ENCODE measurements at regions not wholly inside any gene's neighbourhood (a gene's known extent, or its start where the extent isn't known, plus 50 kb on each side); places are given as distances from the start of the nearest gene placed in this dataset.
"Not testable (repeated sequence)": the region's sequence is repeated elsewhere in the genome, so short reads cannot be mapped to it uniquely, and the experiment has no call there.

GRCh38 chr5:99034336-99034735 lies 105.5 kb upstream of the CHD1 start:
- FAIRE-seq (no peak), DNase-seq (ENCODE audit: insufficient read length, low spot score) (no peak)

DNA sequence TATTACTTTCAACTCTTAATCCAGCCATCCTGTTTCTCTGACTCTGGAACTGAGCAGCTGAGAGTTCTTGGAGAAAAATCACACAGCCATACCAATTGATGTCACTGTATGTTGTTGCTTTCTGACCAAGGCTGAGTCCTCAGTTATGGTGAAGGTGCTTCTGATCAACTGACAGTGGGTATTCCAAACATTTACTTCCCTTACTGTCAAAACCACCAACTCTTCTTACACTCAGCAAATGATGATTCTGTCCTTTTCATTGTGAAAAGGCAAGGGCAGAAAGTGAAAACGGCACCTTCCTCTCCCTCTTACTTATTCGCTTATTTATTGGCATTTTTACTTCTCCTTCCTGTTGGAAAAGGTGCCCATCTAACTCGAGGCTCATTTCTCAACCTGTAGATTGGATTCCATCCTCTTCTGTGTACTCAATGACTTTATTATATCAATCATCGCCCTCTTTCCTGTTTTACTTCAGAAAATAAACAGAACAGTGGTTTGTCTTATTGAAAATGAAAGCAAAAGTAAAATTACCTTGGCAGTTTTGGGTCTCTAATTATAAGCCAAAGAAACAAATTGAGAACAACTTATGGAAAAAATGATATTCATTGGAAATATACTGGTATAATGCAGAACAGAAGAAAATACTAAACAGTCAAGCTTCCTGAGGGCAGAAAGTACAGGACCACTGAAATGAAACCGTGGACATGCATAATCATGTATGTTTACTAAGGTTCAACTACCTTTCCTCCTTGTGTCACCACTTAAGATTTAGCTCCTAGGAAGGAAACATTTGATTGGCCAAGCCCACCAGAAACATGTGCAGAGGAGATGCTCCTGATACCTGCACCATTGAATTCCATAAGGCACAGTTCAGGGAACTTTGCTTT lies 104.5 kb upstream of the CHD1 start:
- peak; percentile 84 for FAIRE-seq
- no peak for DNase-seq (ENCODE audit: insufficient read length, low spot score)

GRCh38 chr5:99032234-99033013 lies 103.6 kb upstream of the CHD1 start:
- DNase-seq (ENCODE audit: insufficient read length, low spot score) (no peak), FAIRE-seq (peak; percentile 91)

DNA sequence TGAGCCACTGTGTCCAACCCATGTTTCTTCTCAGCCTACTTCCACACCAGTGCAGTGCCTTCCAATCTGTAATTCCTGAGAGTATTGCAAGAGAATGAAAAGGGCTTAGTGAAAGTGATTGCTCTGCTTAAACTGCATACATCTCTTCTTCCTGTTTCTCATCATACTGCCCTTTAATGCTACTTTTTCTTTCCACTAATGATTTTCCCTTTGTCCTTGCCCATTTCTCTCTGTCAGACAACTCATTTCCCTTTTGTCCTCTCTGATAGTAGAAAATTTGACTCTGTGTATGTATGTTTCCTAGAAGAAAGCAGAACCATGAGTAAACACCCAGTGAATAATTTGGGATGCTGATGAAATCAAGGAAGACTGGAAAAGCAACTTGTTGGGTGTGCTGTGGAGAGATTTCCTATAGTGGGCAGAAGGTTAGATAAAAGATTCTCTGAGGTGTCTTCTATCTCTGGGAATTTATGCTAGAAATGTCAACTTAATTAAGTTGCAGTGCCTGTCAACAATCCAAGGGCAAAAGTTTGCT lies 102.2 kb upstream of the CHD1 start:
- FAIRE-seq (no peak), DNase-seq (ENCODE audit: insufficient read length, low spot score) (no peak)

GRCh38 chr5:99029172-99029571 lies 100.4 kb upstream of the CHD1 start:
- FAIRE-seq (peak; percentile 47), DNase-seq (ENCODE audit: insufficient read length, low spot score) (no peak)

- not testable (repeated sequence) for DNase-seq (ENCODE audit: insufficient read length, low spot score); FAIRE-seq
Measured at GRCh38 chr5:99028170-99028569, 99.4 kb upstream of the CHD1 start.

- no peak for DNase-seq (ENCODE audit: insufficient read length, low spot score)
Measured at GRCh38 chr5:99025298-99026045, 96.7 kb upstream of the CHD1 start.

DNA sequence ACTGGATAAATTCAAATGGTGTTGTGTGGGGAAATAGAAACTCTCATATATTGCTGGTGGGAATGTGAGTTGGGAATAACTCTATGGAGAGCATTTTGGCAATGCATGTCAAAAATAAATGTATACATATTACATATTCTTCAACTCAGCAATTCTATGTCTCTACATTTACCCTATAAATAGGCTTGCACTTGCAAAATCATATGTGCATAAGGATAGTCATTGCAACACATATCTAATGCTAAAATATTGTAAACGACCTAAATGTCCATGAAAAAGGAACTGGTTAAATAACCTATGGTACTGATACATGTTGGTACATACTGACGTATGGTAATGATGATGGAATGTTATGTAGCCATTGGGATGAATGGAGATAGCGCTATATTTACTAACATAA lies 94.5 kb upstream of the CHD1 start:
- DNase-seq (ENCODE audit: insufficient read length, low spot score) (no peak), FAIRE-seq (no peak)

More at GRCh38 chr5:99025298-99026045, 96.7 kb upstream of the CHD1 start:
- peak; percentile 81 for FAIRE-seq

DNA sequence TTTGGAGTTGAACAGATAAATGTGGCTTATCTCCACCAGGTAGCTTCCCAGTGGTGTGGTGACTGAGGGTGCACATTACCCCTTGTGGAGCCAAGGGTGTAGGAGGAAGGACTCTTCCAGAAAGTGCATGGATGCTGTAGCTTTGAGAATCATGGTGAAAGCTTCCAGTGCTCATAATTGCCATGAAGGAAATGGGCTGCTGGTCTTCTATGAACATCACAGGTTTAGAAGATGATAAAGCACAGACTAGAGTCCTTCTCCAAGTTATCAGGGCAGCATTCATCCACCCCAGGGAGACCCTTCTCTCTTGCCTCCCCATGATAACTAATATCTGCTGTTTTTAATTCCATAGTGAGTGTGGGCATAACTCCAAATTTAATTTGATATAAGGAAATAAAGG lies 93.4 kb upstream of the CHD1 start:
- FAIRE-seq, result peak; percentile 49

GRCh38 chr5:99020698-99021048 lies 91.9 kb upstream of the CHD1 start:
- no peak for DNase-seq (ENCODE audit: insufficient read length, low spot score)
- no peak for FAIRE-seq

More for the DNA sequence above, 93.4 kb upstream of the CHD1 start:
- no peak for DNase-seq (ENCODE audit: insufficient read length, low spot score)

DNA sequence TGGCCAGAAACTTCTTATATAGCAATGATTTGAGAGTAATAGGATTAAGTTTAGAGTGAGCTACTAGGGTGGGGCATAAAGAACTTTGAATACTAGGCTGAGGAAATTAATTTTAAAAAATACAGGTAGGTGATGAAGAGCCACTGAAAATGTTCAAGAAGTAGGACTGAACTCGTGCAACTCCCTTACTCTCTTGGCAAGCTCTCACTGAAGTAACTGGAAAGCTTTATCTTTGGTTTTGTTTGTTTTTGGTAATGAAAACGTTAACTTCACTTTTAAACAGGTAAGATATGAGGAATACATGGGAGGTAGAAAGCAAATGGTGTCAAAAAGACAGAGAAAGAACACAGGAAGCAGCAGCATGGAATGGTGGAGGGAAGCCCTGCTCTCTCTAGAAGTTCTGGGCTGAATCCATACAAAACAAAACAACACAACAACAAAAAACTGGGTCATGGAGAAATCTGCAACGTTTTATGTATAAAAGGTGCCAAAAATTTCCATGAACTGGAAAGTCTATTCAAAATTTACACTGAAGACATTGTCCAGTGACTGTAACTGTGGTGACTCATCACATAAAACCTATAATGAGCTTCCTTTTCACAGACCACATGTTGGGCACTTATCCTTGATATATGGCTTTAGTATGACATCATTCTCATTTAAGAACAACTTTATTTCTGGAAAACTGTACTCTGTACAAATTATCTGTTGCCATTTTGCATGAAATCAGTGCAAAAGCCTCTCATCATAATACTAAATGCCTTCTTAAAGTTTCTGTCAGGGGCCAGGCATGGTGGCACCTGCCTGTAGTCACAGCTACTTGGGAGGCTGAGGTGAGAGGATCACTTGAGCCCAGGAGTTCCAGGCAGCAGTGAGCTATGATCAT lies 91.2 kb upstream of the CHD1 start:
- DNase-seq (ENCODE audit: insufficient read length, low spot score) (no peak), FAIRE-seq (peak; percentile 57)

GRCh38 chr5:99019254-99019653 lies 90.4 kb upstream of the CHD1 start:
- FAIRE-seq, result no peak
- DNase-seq (ENCODE audit: insufficient read length, low spot score), result no peak

GRCh38 chr5:99010294-99010693 lies 81.5 kb upstream of the CHD1 start:
- DNase-seq (ENCODE audit: insufficient read length, low spot score) (no peak), FAIRE-seq (no peak)

GRCh38 chr5:99008009-99008408 lies 79.2 kb upstream of the CHD1 start:
- DNase-seq (ENCODE audit: insufficient read length, low spot score); FAIRE-seq: not testable (repeated sequence)

GRCh38 chr5:99005506-99005905 lies 76.7 kb upstream of the CHD1 start:
- FAIRE-seq, result peak; percentile 69
- DNase-seq (ENCODE audit: insufficient read length, low spot score), result no peak

DNA sequence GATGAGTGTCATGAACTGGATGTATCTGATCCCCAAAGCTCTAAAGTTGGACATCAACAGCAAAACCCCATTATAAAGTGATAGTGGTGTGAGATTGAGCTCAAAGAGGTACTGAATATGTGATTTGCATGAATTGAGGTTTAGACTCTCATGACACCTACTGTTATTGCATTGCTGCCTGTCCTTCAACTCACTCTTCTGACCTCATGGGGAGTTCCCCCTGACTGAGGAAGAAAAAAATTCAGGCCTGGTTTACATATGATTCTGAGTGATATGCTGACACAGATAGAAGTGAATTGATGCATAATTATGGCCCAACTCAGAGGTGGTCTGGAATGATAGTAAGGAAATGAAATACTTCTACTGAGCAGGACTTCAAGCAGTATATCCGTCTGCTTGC lies 76.2 kb upstream of the CHD1 start:
- FAIRE-seq (peak; percentile 91), DNase-seq (ENCODE audit: insufficient read length, low spot score) (peak; percentile 48)

DNA sequence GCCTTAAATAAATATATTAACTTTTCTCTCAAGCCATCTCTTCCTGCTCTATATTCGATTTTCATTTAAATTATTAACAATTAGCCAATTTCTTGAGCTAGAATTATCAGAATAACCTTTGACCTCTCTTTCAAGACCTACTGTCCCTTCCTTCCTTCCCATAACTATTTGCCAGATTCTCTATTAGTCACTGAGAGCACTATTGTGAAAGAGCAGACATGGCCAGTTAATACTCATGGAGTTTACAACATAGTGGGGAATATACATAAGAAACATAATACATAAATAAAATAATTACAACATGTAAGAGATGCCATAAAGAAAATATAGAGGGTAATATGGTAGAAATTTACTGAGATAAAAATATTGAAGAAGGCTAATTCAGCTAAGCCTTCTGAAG lies 72.1 kb upstream of the CHD1 start:
- FAIRE-seq (no peak), DNase-seq (ENCODE audit: insufficient read length, low spot score) (no peak)

- no peak for DNase-seq (ENCODE audit: insufficient read length, low spot score)
Measured at GRCh38 chr5:99000221-99000620, 71.4 kb upstream of the CHD1 start.

GRCh38 chr5:98999631-99000030 lies 70.8 kb upstream of the CHD1 start:
- no peak for DNase-seq (ENCODE audit: insufficient read length, low spot score)
- no peak for FAIRE-seq

More at GRCh38 chr5:99000221-99000620, 71.4 kb upstream of the CHD1 start:
- no peak for FAIRE-seq

GRCh38 chr5:98997000-98997399 lies 68.2 kb upstream of the CHD1 start:
- DNase-seq (ENCODE audit: insufficient read length, low spot score) (no peak), FAIRE-seq (no peak)
